GM15510 (cell line): ENCODE measurements at regions not wholly inside any gene's neighbourhood (a gene's known extent, or its start where the extent isn't known, plus 50 kb on each side); places are given as distances from the start of the nearest gene placed in this dataset.

Source experiments
- POLR2A ChIP-seq: IDR thresholded peaks from 3 replicates; pipeline ENCODE4 v1.6.1; 2011; ENCODE audit warnings: borderline replicate concordance; ENCODE audit not compliant: insufficient read length; ENCODE audit errors: extremely low read depth

DNA sequence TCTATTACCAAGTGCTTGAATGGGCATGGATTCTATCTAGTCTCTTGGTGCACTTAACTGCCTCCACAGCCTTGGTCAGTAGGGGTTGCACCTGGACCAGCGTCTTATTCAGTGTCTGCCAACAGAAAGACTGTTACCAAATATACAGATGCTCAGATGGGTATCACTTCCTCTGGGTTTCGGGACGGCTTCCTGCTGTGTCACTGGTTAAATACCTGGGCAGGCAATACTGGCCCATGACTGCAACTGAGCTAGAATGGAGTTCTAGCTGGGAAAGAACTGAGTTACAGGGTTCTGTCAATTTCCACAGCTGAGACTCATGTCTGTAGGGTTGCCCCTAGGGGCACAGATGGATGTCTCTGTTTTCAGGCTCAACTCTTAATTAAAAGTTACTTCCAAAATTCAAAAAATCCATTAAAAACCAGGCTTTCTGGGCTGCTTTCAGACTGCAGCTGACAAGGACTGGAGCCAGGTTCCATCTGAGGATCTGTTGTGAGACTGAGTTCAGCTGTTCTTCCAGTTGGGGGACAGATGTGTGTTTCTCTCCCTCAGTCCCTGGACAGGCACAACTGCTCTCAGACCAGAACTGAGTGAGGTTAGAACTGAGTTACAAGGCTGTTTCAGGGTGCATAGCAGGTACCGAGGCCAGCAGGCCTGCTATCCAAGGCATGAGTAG is 789.6 kb upstream of the SLC8A1 start:
- no peak for TF ChIP-seq POLR2A

DNA sequence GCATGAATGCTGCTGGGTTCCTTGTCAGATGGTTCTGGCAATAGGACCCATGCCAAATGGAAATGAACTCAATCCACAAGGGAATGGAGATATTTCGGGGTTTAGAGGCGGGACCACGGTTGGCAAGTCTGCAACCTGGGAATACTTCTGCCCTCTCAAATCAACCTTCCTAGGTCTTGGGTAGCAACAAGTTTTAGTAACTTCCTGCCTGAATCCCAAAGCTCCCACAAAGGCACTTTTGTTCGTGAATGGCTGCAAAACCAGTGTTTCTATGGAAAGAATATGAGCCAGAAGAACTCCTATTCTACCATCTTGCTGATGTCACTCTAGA is 790.1 kb upstream of the SLC8A1 start:
- TF ChIP-seq POLR2A: no peak

DNA sequence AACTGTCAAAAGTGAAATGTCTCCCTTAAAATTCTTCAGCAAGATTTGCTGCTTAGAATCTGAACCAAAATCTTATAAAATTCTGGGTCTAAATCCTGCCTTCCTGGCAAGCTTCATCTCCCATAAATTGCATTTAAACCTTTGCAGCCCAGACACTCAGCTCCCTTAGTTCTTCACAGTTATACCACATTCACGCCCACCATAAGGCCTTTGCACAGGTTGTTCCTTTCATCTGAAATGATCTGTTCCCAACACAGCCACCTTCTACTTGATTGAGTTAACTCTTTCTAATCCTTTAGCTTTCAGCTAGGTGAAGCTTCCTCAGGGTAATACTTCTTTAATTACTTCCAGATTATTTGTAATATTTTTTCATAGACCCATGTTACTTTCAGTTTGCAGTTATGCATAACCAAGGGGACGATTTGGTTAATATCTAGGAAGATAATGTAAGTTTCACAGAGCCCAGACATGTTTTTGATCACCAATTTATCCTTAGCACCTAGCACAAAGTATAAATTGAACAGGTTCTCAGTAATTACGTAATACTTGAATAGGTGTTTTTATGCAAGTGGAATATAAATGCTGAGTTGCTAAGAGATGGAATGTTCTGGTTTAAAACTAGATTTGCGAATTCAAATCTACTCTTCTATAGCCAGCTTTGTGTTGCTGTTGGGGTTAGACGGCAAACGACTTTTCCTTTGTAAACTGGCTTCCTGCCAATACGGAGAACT is 779.7 kb upstream of the PKDCC start:
- no peak for TF ChIP-seq POLR2A

DNA sequence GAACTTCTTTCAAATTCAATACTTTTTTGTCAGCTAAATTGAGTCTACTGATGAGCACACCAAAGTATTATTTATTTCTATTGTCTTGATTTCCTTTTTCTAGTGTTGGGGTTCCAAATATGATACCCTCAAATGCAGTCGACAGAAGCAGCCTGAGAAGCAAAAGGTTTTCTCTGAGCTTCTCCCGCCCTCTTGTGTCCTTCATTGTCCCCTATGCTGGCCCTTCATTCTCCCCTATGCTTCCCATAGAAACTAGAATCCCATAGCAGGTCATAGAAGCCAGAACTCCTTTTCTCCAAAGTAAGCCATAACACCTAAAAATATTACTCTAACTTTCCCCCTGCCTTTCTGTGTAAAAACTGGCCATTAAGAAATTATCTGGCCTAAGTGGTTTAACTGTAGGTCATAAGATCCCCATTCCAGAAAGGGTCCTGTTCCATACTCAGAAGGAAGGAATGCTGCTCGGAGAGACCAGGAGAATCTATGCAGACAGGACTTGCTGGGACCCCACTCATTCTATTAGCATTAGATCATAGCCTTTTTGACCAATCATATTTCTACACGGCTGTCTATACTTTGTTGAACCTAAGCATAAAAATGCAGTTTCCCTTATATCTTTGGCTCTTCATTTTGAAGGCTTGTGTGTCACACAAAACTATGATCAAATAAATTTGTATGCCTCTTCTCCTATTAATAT is 764.6 kb upstream of the PKDCC start:
- no peak for TF ChIP-seq POLR2A

DNA sequence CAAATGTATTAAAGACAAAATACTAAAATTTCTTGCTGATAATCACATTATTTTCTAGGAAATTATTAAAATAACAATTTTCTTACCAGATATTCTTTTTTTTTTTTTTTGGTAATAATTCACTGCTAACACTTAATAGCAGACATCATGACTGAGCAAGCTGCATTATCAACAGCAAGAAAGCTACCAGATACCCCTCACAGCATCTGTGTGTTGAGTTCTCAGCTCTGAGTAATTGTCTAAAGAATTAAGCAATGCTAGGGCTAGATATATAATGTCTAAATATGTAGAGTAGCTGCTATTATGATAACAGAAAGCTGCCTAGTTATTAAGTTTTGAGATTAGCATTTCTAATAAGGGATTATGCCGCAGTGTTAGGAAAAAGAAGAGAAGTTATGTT is 754.3 kb upstream of the PKDCC start:
- TF ChIP-seq POLR2A: no peak

DNA sequence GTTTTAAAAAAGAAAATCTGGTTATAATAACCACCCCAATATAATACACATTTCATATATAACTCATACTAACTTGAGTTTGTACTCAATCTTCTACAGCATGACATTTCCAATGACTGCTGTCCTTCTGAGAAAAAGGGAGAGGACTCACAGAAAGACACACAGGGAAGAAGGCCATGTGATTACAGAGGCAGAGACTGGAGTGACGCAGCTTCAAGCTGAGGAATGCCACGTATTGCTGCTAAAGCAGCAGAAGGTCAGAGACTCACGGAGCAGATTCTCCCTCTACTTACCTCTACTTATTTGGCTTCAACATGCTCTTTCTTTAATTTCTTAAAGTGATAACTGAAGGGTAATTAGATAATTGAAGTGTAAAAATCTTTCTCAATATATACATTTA is 753.5 kb upstream of the PKDCC start:
- TF ChIP-seq POLR2A: no peak

DNA sequence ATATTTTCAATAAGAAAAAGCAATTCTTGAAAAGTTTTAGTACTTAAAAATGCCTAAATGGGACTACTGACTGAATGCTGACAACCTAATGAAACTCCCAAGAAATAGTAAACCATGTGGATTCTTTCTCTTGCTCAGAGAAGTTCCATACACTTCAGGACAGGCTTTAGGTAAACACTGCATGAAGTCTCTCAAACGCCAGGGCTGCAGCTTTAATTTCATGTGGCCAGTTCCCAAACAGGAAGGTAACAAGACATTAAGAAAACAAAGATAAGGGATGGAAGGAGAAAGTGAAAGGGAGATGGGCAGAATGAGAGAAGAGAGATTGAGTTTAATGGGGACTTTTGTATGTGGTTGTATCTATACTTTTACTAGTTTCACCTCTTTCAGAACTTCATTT is 734.7 kb upstream of the PKDCC start:
- no peak for TF ChIP-seq POLR2A

DNA sequence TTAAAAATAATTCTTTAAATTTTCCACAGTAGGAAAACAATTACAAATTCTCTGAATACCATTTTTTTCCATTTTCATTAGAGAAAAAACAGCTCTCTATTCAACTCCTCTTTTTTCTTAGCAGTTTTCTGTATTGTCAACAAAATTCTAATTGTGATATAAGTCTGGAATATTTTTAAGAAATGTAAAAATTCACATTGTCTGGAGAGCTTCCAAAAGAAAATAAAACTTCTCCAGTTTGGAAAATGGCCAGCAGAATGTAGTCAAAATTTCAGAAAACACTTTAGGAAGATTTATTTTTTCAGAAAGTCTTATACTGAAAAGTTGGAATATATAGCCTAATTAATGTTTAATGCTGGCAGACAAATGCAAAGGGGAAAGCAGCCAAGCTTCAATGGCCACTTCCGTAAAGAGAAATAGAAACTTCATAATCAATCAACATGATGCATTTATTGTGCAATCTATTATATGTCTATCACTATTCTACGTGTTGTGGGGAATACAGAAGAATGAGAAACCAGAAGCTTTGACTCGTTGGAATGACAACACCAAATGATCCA is 733.2 kb upstream of the PKDCC start:
- TF ChIP-seq POLR2A: no peak

DNA sequence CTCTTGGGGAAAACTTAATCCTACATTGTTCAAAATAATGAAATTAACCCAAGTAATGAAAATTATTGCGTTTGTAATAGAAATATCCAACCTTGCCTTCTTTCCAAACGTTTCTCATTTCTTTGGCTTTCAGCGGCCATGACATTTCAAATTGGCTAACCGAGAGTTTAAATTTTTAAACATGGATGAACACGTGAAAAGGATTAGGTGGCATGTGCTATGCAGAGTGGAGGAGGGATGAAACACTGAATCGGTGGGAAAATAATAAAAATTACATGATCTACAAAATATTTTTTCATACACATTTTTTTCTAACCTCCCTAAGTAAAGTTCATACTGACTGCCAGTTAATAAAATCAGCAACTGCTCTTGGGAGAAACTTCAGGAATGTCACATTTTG is 728.4 kb upstream of the PKDCC start:
- TF ChIP-seq POLR2A: no peak

DNA sequence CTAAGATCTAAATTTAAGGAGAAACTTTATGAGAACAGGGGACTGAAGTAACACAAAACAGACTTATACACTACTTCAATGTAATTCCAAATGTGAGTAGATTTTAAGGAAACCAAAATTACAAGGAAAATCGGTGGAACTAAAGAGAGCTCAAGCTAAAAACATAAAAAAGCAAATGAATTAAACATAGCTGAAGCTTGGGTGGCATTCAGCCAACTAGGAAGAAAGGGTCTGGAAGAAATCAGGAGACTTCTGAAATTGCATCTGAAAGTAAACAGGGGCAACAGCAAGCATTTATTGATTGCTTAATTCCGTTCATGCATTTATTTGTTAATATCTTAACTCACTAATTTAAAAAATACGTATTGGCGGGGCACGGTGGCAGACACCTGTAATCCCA is 727.3 kb upstream of the PKDCC start:
- no peak for TF ChIP-seq POLR2A

DNA sequence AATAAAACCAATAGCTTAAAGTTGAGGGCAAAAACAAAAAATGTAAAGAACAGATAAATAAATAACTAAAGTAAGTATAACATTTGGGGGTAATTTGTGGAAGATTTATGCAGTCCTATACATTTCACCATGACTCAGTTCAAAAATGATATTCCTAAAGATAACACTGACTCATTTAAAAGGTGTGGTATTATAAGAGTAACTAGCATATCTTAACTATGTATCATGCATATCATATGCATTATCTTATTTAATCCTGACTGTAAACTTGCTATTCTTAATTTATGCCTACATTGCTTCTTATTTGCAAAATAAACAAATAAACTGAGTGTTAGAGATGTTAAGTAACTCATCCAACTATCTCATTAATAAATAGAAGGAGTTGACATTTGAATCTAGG is 726.5 kb upstream of the PKDCC start:
- no peak for TF ChIP-seq POLR2A

DNA sequence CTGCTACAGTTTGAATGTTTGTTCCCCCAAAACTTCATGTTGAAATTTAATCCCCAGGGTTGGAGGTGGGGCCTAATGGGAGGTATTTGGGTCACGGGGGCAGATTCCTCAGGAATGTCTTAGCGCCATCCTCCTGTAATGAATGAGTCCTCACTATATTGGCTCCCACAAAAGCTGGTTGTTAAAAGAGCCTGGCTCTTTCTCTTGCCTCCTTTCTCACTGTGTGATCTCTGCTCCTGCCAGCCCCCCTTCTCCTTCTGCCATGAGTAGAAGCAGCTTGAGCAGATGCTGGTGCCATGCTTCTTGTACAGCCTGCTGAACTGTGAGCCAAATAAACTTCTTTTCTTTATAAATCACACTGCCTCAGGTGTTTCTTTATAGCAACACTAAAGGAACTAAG is 721.0 kb upstream of the PKDCC start:
- TF ChIP-seq POLR2A: no peak

DNA sequence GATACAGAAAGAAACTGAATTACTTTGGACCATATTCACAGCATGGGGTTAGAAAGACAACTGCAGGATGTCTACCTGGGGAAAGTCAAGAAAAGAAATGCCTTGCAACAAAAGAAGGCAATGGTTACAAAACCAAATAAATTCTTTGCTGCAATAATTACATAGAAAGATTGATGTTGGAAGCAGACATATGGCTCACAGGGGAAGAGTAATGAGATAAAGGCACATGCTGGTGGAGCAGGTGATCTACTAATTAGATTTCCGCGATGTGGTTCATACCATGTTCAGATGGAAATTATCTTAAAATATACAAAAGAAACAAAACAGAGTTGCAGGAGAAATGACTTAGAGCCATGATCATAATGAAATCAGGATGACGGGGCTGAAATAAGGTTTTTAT is 718.8 kb upstream of the PKDCC start:
- TF ChIP-seq POLR2A: no peak

DNA sequence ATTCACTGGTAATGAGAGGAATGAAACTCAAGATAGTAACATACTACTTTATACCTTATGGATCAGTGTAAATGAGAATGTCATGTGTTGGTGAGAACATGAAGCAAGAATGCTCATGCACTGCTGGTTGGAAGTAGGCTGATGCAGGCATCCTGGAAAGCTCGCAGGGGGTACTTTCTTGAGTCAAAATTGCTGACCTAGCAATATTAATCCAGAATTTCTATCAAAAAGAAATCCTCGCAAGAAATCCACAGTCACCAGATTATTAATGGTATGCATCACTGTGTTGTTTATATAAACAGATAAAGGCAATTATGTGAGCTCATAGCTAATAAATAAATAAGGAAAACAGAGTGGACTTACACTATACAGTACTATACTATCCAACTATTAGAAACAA is 713.7 kb upstream of the PKDCC start:
- TF ChIP-seq POLR2A: no peak

DNA sequence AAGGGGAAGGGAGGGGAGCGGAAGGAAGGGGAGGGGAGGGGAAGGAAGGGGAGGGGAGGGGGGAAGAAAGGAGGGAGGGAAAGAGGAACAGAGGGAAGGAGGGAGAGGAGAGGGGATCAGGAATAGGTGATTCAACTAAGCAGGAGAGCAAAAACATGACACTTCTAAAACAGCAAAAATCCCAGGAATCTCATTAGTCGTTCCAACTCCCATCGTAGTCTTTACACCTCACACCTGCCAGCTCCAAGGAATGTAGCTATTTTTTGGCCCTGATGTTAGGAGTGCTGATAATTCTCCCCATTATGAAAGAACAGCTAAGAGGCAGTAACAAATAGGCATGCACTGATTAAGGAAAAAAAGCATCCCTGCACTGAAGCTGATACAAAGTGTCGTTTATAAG is 709.9 kb upstream of the PKDCC start:
- no peak for TF ChIP-seq POLR2A

DNA sequence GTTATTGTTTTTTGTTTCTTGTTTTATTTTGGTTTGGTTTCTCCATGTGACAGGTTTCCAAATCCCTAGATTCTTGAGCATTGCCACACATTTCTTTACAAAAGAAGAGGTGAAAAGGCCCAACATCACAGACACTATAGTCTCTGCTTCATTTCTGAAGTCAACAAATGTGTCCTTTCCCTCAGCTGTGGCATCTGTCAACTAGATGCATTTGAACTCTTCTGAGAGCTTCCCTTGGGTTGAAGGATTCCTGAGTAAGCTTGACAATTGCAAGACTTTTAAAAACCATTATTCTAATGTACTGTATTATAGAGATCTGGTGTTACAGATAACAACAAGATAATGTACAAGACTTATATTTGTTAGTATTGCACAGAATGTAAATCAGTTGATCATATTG is 703.3 kb upstream of the PKDCC start:
- TF ChIP-seq POLR2A: no peak
